GM20000 (cell line): ENCODE measurements at regions not wholly inside any gene's neighbourhood (a gene's known extent, or its start where the extent isn't known, plus 50 kb on each side); places are given as distances from the start of the nearest gene placed in this dataset.

ENCODE experiments used
- DNase-seq: peaks from one replicate; pipeline ENCODE4 v3.0.0; 2012; ENCODE audit warnings: low spot score
- TF ChIP-seq, protein P1 (sequence below): IDR thresholded peaks from 2 replicates; pipeline ENCODE4 v1.5.1; 2012; ENCODE audit warnings: mild to moderate bottlenecking, control low read depth; ENCODE audit errors: extremely low read depth, missing control alignments

- DNase-seq: no peak
- TF ChIP-seq, protein P1, sequence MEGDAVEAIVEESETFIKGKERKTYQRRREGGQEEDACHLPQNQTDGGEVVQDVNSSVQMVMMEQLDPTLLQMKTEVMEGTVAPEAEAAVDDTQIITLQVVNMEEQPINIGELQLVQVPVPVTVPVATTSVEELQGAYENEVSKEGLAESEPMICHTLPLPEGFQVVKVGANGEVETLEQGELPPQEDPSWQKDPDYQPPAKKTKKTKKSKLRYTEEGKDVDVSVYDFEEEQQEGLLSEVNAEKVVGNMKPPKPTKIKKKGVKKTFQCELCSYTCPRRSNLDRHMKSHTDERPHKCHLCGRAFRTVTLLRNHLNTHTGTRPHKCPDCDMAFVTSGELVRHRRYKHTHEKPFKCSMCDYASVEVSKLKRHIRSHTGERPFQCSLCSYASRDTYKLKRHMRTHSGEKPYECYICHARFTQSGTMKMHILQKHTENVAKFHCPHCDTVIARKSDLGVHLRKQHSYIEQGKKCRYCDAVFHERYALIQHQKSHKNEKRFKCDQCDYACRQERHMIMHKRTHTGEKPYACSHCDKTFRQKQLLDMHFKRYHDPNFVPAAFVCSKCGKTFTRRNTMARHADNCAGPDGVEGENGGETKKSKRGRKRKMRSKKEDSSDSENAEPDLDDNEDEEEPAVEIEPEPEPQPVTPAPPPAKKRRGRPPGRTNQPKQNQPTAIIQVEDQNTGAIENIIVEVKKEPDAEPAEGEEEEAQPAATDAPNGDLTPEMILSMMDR: no peak
Observed at GRCh38 chr11:43116071-43116470, 195.7 kb upstream of the API5 start.

- TF ChIP-seq, protein P1: no peak
- DNase-seq: no peak
Observed at GRCh38 chr11:43119275-43119970, 192.4 kb upstream of the API5 start.

DNA sequence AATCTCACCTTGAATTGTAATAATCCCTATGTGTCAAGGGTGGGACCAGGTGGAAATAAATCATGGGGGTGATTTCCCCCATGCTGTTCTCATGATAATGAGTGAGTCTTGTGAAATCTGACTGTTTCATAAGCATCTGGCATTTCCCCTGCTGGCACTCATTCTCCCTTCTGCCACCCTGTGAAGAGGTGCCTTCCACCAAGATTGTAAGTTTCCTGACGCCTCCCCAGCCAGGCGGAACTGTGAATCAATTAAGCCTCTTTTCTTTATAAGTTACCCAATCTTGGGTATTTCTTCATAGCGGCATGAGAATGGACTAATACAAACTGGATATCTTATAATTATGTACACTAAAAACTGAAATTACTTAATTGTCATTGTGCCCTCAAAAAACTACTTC is 189.2 kb upstream of the API5 start:
- TF ChIP-seq, protein P1: no peak
- no peak for DNase-seq

DNA sequence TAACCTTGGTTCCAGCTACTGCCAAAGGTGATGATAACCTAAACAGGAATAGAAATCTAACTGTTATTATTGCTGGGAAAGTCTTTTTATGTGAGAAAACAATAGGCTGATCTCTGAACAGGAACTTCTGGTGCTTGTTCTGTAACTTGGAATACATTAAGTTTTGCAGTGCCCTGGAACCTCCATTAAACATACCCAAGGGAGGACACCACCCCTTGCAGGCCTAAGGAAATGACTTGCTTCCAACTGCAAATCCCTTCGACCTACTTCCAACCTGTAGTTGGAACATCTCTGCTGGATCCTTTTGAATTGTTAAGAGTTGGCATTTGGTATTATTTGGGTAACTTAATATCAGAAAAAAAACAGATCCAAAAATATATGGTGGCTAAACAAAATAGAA is 188.4 kb upstream of the API5 start:
- DNase-seq: no peak

GRCh38 chr11:43124272-43124935 is 187.4 kb upstream of the API5 start:
- DNase-seq: no peak
- TF ChIP-seq, protein P1: no peak

More for the DNA sequence above, 188.4 kb upstream of the API5 start:
- TF ChIP-seq, protein P1: no peak

DNA sequence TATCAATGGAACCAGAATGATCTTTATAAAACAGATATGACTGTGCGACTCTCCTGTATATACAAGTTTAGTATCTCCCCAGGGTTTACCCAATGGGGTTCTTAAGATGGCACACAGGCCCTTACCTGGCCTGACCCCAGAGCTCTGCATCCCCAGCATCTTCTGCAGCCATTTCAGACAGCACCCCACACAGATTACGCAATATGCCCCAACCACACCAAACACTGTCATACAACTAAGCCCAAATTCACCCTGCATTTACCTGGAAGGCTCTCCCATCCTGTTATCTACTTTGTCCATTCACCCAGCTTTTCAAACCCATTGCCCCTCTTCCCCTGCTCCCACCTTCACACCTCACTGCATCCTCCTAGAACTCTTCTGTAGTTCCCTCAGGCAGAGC is 182.5 kb upstream of the API5 start:
- TF ChIP-seq, protein P1: no peak
- DNase-seq: no peak

DNA sequence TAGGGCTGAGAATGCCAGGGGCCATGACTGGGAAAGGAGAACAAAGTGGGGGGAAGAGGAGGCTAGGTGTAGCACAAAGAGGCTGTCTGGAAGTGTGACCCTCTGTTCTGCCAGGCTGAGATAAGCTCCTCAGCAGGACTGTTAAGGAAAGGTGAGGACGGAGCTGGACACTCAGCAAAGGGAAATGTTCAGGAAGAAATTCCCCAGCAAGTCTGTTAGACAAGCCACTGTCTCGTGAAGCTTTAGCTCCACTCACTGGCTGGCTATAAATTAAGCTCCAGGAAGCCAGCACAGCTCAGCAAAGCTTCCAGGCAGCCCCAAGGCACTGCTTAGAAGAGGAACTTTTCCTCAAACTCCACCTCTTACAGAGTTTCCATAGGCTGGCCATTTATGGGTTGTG is 181.2 kb upstream of the API5 start:
- TF ChIP-seq, protein P1: no peak
- no peak for DNase-seq
